NB4 (cell line): ENCODE measurements at regions not wholly inside any gene's neighbourhood (a gene's known extent, or its start where the extent isn't known, plus 50 kb on each side); places are given as distances from the start of the nearest gene placed in this dataset.

ENCODE experiments used
- CTCF ChIP-seq: IDR thresholded peaks from one replicate; pipeline ENCODE4 v1.5.1; 2012; ENCODE audit warnings: low read depth, low read length
- POLR2A ChIP-seq: IDR thresholded peaks from 2 replicates; pipeline ENCODE4 v1.6.1; 2011; ENCODE audit warnings: mild to moderate bottlenecking; ENCODE audit not compliant: insufficient read length; ENCODE audit errors: extremely low read depth
- TF ChIP-seq, protein P1 (sequence below): IDR thresholded peaks from 2 replicates; pipeline ENCODE4 v1.6.1; 2011; ENCODE audit warnings: low read depth, low read length

- TF ChIP-seq POLR2A, result no peak
- TF ChIP-seq CTCF, result no peak
- TF ChIP-seq, protein P1, sequence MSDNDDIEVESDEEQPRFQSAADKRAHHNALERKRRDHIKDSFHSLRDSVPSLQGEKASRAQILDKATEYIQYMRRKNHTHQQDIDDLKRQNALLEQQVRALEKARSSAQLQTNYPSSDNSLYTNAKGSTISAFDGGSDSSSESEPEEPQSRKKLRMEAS, result no peak
Measured at GRCh38 chr2:167857416-167857815, 390.0 kb downstream of the STK39 start.
